WTC11 (cell line): ENCODE measurements at regions not wholly inside any gene's neighbourhood (a gene's known extent, or its start where the extent isn't known, plus 50 kb on each side); places are given as distances from the start of the nearest gene placed in this dataset.

Experiments
- ATAC-seq: fragments of 200-7000 bp; cut with Tn5 transposase; 2 replicates; pipeline ENCODE4 v1.10.0; 2021; ENCODE audit warnings: mild to moderate bottlenecking, moderate library complexity
- CTCF ChIA-PET: fragments of 300-600 bp; sonication (Branson Sonifier 250); formaldehyde crosslinking; loops from one replicate; lab custom pipeline; 2021; ENCODE audit warnings: antibody characterized with exemption; lab: Charles Lee
- POLR2A ChIA-PET: fragments of 350-600 bp; sonication (Branson Sonifier 250); formaldehyde crosslinking; loops from one replicate; lab custom pipeline; 2021; ENCODE audit warnings: antibody characterized with exemption; lab: Charles Lee
- DNase-seq: peaks from one replicate; pipeline ENCODE4 v3.0.0; 2021; ENCODE audit warnings: low spot score
- H3K27ac Mint-ChIP-seq: 2 replicates; pipeline ENCODE4 v1.8.0; 2021; ENCODE audit warnings: mixed read lengths
- H3K27me3 Mint-ChIP-seq: 2 replicates; pipeline ENCODE4 v1.8.0; 2021; ENCODE audit warnings: low read depth, mild to moderate bottlenecking, moderate library complexity, mixed read lengths
- H3K36me3 Mint-ChIP-seq: 2 replicates; pipeline ENCODE4 v1.8.0; 2021; ENCODE audit warnings: mixed read lengths
- H3K4me1 Mint-ChIP-seq: 2 replicates; pipeline ENCODE4 v1.8.0; 2022; ENCODE audit warnings: mixed read lengths
- H3K4me3 Mint-ChIP-seq: 2 replicates; pipeline ENCODE4 v1.8.0; 2021; ENCODE audit warnings: mild to moderate bottlenecking, moderate library complexity, mixed read lengths
- H3K9me3 Mint-ChIP-seq: 2 replicates; pipeline ENCODE4 v1.8.0; 2021; ENCODE audit warnings: mixed read lengths
- AR ChIP-seq: fragments of 250-450 bp; sonication (Bioruptor Pico); IDR thresholded peaks from 2 replicates; pipeline ENCODE4 v1.9.0; 2021; ENCODE audit warnings: mild to moderate bottlenecking
- ATF3 ChIP-seq: sonication (generic); formaldehyde crosslinking; conservative IDR thresholded peaks from 2 replicates; pipeline ENCODE4 v1.8.1; 2022; ENCODE audit warnings: mild to moderate bottlenecking, missing genetic modification reagents
- CREB1 ChIP-seq: sonication (generic); formaldehyde crosslinking; IDR thresholded peaks from 2 replicates; pipeline ENCODE4 v1.8.0; 2023; ENCODE audit warnings: mild to moderate bottlenecking, missing genetic modification reagents
- E2F1 ChIP-seq: sonication (generic); formaldehyde crosslinking; IDR thresholded peaks from 2 replicates; pipeline ENCODE4 v1.8.0; 2022; ENCODE audit warnings: mild to moderate bottlenecking, missing genetic modification reagents
- ESRRA ChIP-seq: sonication (generic); formaldehyde crosslinking; IDR thresholded peaks from 2 replicates; pipeline ENCODE4 v1.8.1; 2022; ENCODE audit warnings: mild to moderate bottlenecking, missing genetic modification reagents, borderline replicate concordance
- ETV6 ChIP-seq: sonication (generic); formaldehyde crosslinking; IDR thresholded peaks from 2 replicates; pipeline ENCODE4 v1.8.1; 2022; ENCODE audit warnings: mild to moderate bottlenecking, missing genetic modification reagents
- IRF1 ChIP-seq: sonication (generic); formaldehyde crosslinking; IDR thresholded peaks from 2 replicates; pipeline ENCODE4 v1.8.0; 2023; ENCODE audit warnings: missing genetic modification reagents
- KAT7 ChIP-seq: sonication (generic); formaldehyde crosslinking; IDR thresholded peaks from 2 replicates; pipeline ENCODE4 v1.8.1; 2023; ENCODE audit warnings: missing genetic modification reagents, mild to moderate bottlenecking, borderline replicate concordance
- MXD4 ChIP-seq: fragments of 250-450 bp; sonication (Bioruptor Pico); IDR thresholded peaks from 2 replicates; pipeline ENCODE4 v1.8.0; 2021; ENCODE audit warnings: mild to moderate bottlenecking, moderate library complexity, borderline replicate concordance
- NR2C2 ChIP-seq: sonication (generic); formaldehyde crosslinking; IDR thresholded peaks from 2 replicates; pipeline ENCODE4 v1.8.0; 2022; ENCODE audit warnings: mild to moderate bottlenecking, missing genetic modification reagents
- NR3C1 ChIP-seq: sonication (generic); formaldehyde crosslinking; conservative IDR thresholded peaks from 2 replicates; pipeline ENCODE4 v1.8.1; 2023; ENCODE audit warnings: low read depth, mild to moderate bottlenecking, missing genetic modification reagents
- PRDM15 ChIP-seq: sonication (generic); formaldehyde crosslinking; IDR thresholded peaks from 2 replicates; pipeline ENCODE4 v1.8.0; 2022; ENCODE audit warnings: missing genetic modification reagents
- SOX15 ChIP-seq: fragments of 250-450 bp; sonication (Bioruptor Pico); IDR thresholded peaks from 2 replicates; pipeline ENCODE4 v1.9.0; 2021; ENCODE audit warnings: mild to moderate bottlenecking
- SP1 ChIP-seq: sonication (generic); formaldehyde crosslinking; conservative IDR thresholded peaks from 2 replicates; pipeline ENCODE4 v1.8.1; 2022; ENCODE audit warnings: missing genetic modification reagents
- ZBTB21 ChIP-seq: sonication (generic); formaldehyde crosslinking; IDR thresholded peaks from 2 replicates; pipeline ENCODE4 v1.8.1; 2023; ENCODE audit warnings: mild to moderate bottlenecking, missing genetic modification reagents, borderline replicate concordance
- ZNF121 ChIP-seq: sonication (generic); formaldehyde crosslinking; IDR thresholded peaks from 2 replicates; pipeline ENCODE4 v1.8.0; 2023; ENCODE audit warnings: missing genetic modification reagents
- ZNF263 ChIP-seq: sonication (generic); formaldehyde crosslinking; IDR thresholded peaks from 2 replicates; pipeline ENCODE4 v1.8.1; 2022; ENCODE audit warnings: low read depth, mild to moderate bottlenecking, moderate library complexity, missing genetic modification reagents
- ZNF671 ChIP-seq: fragments of 250-450 bp; sonication (Bioruptor Pico); IDR thresholded peaks from 2 replicates; pipeline ENCODE4 v1.8.0; 2021; ENCODE audit warnings: mild to moderate bottlenecking
- ZSCAN18 ChIP-seq: fragments of 250-450 bp; sonication (Bioruptor Pico); IDR thresholded peaks from 2 replicates; pipeline ENCODE4 v2.1.2; 2022; ENCODE audit warnings: mild to moderate bottlenecking, moderate library complexity
- TF ChIP-seq, protein P1 (sequence below): sonication (generic); formaldehyde crosslinking; conservative IDR thresholded peaks from 2 replicates; pipeline ENCODE4 v1.8.1; 2023; ENCODE audit warnings: mild to moderate bottlenecking, low read depth, missing genetic modification reagents, moderate library complexity
- TF ChIP-seq, protein P2 (sequence below): fragments of 250-450 bp; sonication (Bioruptor Pico); conservative IDR thresholded peaks from 2 replicates; pipeline ENCODE4 v1.9.0; 2021; ENCODE audit warnings: mild to moderate bottlenecking

DNA sequence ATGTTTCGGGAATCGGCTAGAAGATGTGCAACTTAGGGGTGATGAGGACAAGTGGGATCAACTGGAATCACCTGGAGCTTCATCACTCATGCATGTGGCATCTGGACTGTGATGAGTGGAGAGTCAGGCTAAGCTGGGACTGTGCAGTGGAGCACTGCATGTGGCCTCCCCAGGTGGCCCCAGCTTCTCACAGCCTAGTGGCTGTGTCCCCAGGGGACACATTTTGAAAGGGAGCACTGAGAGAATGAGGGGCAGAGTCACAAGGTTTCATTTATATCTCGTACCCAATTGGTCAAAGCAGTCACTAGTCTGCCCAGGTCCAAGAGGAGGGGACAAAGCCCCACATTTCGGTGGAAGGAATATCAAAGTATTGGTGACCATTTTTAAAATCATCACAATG lies 54.8 kb upstream of the TCF7L2 start (continued):
- TF ChIP-seq, protein P1, sequence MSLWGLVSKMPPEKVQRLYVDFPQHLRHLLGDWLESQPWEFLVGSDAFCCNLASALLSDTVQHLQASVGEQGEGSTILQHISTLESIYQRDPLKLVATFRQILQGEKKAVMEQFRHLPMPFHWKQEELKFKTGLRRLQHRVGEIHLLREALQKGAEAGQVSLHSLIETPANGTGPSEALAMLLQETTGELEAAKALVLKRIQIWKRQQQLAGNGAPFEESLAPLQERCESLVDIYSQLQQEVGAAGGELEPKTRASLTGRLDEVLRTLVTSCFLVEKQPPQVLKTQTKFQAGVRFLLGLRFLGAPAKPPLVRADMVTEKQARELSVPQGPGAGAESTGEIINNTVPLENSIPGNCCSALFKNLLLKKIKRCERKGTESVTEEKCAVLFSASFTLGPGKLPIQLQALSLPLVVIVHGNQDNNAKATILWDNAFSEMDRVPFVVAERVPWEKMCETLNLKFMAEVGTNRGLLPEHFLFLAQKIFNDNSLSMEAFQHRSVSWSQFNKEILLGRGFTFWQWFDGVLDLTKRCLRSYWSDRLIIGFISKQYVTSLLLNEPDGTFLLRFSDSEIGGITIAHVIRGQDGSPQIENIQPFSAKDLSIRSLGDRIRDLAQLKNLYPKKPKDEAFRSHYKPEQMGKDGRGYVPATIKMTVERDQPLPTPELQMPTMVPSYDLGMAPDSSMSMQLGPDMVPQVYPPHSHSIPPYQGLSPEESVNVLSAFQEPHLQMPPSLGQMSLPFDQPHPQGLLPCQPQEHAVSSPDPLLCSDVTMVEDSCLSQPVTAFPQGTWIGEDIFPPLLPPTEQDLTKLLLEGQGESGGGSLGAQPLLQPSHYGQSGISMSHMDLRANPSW (CRISPR knock-in tag): no peak
- no peak for TF ChIP-seq E2F1 (CRISPR knock-in tag)
- no peak for TF ChIP-seq ESRRA (CRISPR knock-in tag)
- TF ChIP-seq MXD4: no peak
- TF ChIP-seq AR (CRISPR knock-in tag): no peak
- no peak for TF ChIP-seq ZNF671 (CRISPR knock-in tag)
- TF ChIP-seq ZNF263 (CRISPR knock-in tag): no peak
- no peak for TF ChIP-seq ZNF121

GRCh38 chr10:112896273-112896672 lies 53.8 kb upstream of the TCF7L2 start:
- no peak overlapping the region for H3K27ac Mint-ChIP-seq
- ChIA-PET POLR2A (interaction anchor here (0.6 kb wide), 2 partner anchors 12 to 184 kb away, joined by 3 to 5 read pairs; no protein-coding TSS in a partner anchor), CTCF (no interaction called here)
- DNase-seq: no peak
- no peak for ATAC-seq
- H3K27me3 Mint-ChIP-seq: peaks cover 13% of the 10 kb centered on the region
- peaks cover 15% of the 10 kb centered on the region for H3K9me3 Mint-ChIP-seq
- H3K4me1 Mint-ChIP-seq: peaks cover 30% of the 10 kb centered on the region
- no peak overlapping the region for H3K4me3 Mint-ChIP-seq
- peaks cover 11% of the 10 kb centered on the region for H3K36me3 Mint-ChIP-seq
- TF ChIP-seq, protein P2, sequence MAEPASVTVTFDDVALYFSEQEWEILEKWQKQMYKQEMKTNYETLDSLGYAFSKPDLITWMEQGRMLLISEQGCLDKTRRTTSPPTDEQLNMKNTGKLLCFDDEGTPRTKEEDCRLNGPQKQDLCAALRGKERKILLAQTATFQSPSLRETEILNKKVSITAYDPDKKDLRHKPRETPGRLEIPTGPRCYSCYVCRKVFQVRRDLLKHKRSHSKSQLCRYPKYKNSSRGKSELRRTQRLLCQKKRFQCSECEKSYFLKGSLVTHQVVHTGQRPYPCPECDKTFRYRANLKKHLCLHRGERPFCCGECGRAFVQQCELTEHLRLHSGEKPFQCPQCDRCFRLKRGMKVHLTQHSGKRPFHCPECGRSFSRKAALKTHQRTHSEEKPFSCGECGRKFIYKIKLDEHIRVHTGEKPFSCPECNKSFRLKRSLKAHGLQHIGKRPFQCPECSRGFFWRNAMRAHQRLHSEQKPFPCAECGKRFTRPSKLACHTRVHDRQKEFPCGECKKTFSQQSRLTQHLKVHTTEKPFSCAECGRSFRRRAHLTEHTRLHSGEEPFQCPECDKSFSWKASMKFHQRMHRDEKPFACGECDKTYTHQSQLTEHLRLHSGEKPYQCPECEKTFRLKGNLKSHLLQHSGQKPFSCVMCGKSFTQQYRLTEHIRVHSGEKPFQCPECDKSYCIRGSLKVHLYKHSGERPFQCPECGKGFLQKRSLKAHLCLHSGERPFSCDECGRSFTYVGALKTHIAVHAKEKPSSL (CRISPR knock-in tag): no peak
- TF ChIP-seq SP1 (CRISPR knock-in tag): no peak
- no peak for TF ChIP-seq NR3C1
- no peak for TF ChIP-seq CREB1
- no peak for TF ChIP-seq PRDM15 (CRISPR knock-in tag)
- no peak for TF ChIP-seq NR2C2 (CRISPR knock-in tag)
- TF ChIP-seq KAT7 (CRISPR knock-in tag): no peak
- TF ChIP-seq ZSCAN18: no peak
- no peak for TF ChIP-seq ZBTB21 (CRISPR knock-in tag)
- no peak for TF ChIP-seq SOX15 (CRISPR knock-in tag)
- TF ChIP-seq IRF1 (CRISPR knock-in tag): no peak
- TF ChIP-seq ETV6 (CRISPR knock-in tag): no peak
- TF ChIP-seq ATF3 (CRISPR knock-in tag): no peak
